SKM-1 treated with dmso at 0.1 percent for 144 hours (cell line): ENCODE measurements at regions not wholly inside any gene's neighbourhood (a gene's known extent, or its start where the extent isn't known, plus 50 kb on each side); places are given as distances from the start of the nearest gene placed in this dataset.

Source experiments
- DNase-seq: peaks from one replicate; lab custom pipeline; 2025; ENCODE audit not compliant: unreplicated experiment; lab: John Stamatoyannopoulos, UW

GRCh38 chr4:144302704-144303536 is 162.4 kb upstream of the GYPA start:
- no peak for DNase-seq

GRCh38 chr4:144304025-144304424 is 163.5 kb upstream of the GYPA start:
- no peak for DNase-seq

GRCh38 chr4:144310535-144310934 is 170.0 kb upstream of the GYPA start:
- no peak for DNase-seq

- DNase-seq, result no peak
These were observed 172.9 kb upstream of the GYPA start for GRCh38 chr4:144313370-144313769.

GRCh38 chr4:144316869-144317268 is 176.4 kb upstream of the GYPA start:
- DNase-seq, result no peak

- no peak for DNase-seq
These were observed 178.3 kb upstream of the GYPA start for GRCh38 chr4:144318797-144319196.

GRCh38 chr4:144336633-144337032 is 196.1 kb upstream of the GYPA start:
- no peak for DNase-seq

GRCh38 chr4:144338148-144338547 is 197.6 kb upstream of the GYPA start:
- peak; percentile 75 for DNase-seq

GRCh38 chr4:144338834-144339233 is 198.3 kb upstream of the GYPA start:
- no peak for DNase-seq

- DNase-seq, result no peak
These were observed 200.4 kb upstream of the GYPA start for GRCh38 chr4:144340931-144341330.

GRCh38 chr4:144342949-144343760 is 202.6 kb upstream of the GYPA start:
- DNase-seq, result no peak

- no peak for DNase-seq
These were observed 206.6 kb upstream of the GYPA start for GRCh38 chr4:144347121-144347520.

GRCh38 chr4:144350706-144351105 is 210.2 kb upstream of the GYPA start:
- no peak for DNase-seq

GRCh38 chr4:144351306-144351705 is 210.8 kb upstream of the GYPA start:
- no peak for DNase-seq

GRCh38 chr4:144353292-144353691 is 212.8 kb upstream of the GYPA start:
- no peak for DNase-seq

GRCh38 chr4:144355811-144356757 is 215.6 kb upstream of the GYPA start:
- DNase-seq, result peak; percentile 31

GRCh38 chr4:144356941-144357381 is 216.4 kb upstream of the GYPA start:
- no peak for DNase-seq

- no peak for DNase-seq
These were observed 217.5 kb upstream of the GYPA start for GRCh38 chr4:144357975-144358374.

GRCh38 chr4:144360146-144360793 is 219.8 kb upstream of the GYPA start:
- no peak for DNase-seq

GRCh38 chr4:144362366-144362765 is 221.8 kb upstream of the GYPA start:
- DNase-seq, result no peak

GRCh38 chr4:144363890-144364289 is 223.4 kb upstream of the GYPA start:
- no peak for DNase-seq
